ENCODE measurements at regions not wholly inside any gene's neighbourhood (a gene's known extent, or its start where the extent isn't known, plus 50 kb on each side); places are given as distances from the start of the nearest gene placed in this dataset.

DNA sequence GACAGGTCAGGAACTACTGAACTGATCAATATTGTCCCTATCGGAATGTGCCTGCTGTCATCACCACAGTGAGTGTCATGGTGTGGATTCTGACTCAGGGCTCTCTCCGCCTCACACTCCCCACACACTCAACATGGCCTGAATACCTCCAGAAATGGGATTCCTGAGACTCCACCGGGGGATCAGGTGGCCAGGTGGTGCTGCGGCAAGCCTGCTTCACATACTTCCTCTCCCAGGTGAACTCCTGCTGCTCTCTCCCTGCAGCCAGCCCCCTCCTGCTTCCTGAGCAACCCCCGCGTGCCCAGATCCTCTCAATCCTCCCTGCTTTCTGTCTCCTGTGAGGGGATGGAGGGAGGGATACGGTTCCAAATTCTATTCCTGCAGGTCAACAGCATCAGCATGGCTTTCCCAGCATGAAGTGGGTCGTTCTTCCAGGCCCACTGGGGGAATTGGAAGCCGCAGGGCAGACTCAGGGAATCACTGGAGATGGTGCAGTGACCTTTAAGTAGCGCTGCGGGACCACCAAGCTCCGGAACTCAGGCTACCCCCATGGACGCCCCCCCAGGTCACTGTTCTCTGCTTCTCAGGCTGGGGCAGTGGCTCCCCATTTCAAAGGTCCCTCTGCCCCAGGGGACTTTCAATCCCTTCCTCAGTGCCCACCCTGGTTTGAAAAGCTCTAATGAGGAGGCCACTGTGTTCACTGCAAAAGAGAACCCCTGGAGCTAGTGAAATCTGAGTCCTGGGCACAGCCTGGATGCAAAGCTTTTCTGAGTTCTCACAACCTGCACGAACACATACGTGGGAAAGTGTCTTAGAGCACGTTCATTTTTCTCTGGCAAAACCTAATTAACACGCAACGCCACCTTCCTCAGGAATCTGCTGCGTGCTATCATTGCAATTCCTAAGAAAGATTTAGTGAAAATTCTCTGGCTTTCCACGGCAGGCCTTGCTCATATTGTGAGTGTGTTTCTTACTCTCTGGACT lies 168.4 kb downstream of the ZFP36L2 start:
- TF ChIP-seq, protein P1, sequence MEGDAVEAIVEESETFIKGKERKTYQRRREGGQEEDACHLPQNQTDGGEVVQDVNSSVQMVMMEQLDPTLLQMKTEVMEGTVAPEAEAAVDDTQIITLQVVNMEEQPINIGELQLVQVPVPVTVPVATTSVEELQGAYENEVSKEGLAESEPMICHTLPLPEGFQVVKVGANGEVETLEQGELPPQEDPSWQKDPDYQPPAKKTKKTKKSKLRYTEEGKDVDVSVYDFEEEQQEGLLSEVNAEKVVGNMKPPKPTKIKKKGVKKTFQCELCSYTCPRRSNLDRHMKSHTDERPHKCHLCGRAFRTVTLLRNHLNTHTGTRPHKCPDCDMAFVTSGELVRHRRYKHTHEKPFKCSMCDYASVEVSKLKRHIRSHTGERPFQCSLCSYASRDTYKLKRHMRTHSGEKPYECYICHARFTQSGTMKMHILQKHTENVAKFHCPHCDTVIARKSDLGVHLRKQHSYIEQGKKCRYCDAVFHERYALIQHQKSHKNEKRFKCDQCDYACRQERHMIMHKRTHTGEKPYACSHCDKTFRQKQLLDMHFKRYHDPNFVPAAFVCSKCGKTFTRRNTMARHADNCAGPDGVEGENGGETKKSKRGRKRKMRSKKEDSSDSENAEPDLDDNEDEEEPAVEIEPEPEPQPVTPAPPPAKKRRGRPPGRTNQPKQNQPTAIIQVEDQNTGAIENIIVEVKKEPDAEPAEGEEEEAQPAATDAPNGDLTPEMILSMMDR (IDR thresholded peaks at IDR 0.05), result no peak

DNA sequence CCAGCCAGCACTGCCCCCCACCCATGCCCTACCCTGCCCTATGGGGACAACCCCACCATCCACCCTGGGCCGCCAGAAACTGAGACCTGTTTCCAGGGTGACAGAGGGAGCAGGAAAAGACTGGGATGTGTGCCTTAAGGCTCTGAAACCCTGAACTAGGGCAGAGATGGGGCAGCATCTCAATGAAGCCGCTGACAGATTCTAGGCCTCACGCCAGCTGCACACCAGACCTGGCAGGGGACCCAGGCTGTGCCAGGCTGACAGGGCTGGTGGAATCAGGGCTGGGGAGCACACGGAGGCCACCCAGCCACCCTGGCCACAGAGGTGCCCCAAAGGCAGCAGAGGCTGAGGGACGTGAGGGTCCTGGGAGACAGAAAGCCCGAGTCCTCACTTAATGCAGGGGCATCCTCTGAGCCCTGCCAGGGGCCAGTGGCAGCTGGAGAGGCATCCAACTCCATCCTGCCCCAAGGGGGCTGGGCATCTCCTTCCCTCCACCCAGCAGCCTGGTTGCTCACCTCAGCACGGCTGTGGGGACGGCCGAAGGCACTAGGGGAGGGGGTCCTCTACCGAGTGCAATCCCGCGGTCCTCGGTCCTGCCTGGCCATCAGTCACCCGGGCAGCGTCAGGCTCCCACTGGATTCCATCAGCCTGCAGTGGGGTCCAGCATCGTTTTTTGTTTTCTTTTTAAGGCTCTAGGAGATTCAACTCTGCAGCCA lies 169.2 kb downstream of the ZFP36L2 start:
- TF ChIP-seq, protein P1 (IDR thresholded peaks at IDR 0.05), result no peak

DNA sequence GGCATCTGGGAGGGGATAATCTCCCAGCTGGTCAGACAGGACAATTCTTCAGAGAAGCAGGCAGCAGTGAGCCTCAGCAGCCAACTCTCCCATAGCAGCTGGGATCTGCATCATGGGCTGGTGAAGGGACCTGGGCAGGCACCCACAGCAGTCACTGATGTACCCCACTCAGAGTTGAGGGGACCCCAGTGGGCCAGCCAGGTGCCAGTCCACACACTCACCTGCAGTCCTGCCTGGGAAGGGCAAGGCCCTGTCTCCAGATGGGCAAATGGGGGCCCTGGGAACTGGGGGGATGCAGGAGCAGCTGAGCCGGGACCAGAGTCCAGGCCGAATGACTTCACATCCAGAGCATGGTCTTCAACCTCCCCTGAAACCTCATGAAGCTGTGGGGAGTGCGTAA lies 170.4 kb downstream of the ZFP36L2 start:
- TF ChIP-seq, protein P1 (IDR thresholded peaks at IDR 0.05), result no peak

DNA sequence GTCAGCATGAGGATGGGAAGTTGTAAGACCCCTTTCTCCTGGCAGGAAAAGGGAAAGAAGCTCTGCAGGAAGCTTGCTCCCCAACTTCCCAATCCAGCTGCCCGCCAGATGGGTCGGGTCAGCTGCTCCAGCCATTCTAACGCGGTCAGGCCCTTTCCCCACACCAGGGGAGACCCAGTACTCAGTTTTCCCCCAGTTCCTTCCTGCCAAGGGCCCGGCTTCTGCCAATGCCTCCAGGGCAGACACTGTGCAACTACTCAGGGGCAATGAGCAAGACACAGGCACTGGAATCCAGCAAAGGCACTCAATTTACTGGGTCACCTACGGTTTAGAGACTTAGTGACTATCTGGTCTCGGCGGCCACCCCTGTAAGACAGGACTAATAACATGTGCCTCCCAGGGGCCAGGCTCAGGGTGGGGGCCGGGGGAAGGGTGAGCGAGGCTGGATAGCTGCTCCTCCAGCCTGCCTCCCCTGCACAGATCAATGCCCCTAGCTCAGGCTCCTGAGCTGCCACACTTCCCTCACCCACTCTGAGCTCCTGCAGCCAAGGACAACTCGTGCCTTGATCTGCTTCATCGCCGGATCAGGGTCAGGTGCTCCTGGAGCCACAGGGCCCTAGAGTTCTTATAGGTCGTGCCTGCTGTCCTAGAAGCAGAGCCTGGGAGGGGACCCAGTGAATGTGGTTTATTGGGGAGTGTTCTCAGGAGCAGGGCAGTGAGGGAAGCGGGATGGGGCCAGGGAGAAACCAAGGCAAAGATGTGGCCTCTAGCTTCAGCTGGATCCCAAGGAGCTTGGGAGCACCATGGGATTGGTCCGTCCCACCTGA lies 171.1 kb downstream of the ZFP36L2 start:
- TF ChIP-seq, protein P1 (IDR thresholded peaks at IDR 0.05), result no peak

DNA sequence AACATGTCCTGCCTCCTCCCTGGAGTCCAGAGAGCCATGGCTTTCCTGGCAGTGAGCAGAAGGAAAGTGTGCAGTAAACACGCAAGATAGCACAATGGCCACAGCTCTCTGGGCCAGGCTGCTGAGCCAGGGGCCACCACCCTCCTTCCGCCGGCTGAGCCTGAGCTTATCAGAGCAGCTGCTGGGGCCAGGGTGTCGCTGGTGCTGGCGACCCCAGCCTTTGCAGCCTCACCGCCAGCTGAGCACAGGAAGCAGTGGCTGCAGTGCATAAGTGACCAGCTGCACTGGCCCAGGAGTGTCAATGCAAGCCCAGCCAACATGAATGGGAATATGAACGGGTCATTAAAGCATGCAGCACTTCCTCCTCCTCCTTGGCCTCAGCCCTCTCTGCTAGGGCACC lies 172.0 kb downstream of the ZFP36L2 start:
- TF ChIP-seq, protein P1 (IDR thresholded peaks at IDR 0.05), result no peak

DNA sequence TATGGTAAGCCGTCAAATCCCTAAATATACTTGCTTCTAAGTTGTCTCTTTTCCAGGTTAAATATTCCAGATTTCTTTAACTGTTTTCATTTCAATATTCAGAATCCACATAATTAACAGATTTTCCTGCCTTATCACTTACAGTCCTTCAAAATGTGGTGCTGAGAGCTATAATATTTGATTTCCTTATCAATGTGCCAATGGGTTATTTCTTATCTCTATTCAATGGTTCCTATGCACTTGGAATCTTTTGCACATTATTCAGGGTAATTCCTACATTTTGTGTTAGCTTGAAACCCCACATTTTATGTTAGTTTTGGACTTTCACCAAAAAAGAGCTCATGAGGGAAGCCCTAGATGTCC lies 173.5 kb downstream of the ZFP36L2 start:
- TF ChIP-seq, protein P1 (IDR thresholded peaks at IDR 0.05), result no peak

All from LNCAP (cell line).